Mucosa of descending colon (tissue), 3 donors: ENCODE measurements at regions not wholly inside any gene's neighbourhood (a gene's known extent, or its start where the extent isn't known, plus 50 kb on each side); places are given as distances from the start of the nearest gene placed in this dataset.
"Not testable (repeated sequence)": the region's sequence is repeated elsewhere in the genome, so short reads cannot be mapped to it uniquely, and the experiment has no call there.

Source experiments
- ATAC-seq: fragments of 200-7000 bp; cut with Tn5 transposase; one replicate; pipeline ENCODE4 v1.9.1; 2020; ENCODE audit warnings: mild to moderate bottlenecking, moderate library complexity
- DNase-seq, 3 donors: peaks; one replicate each; pipeline ENCODE4 v3.0.0-alpha.2; 2020
- H3K36me3 ChIP-seq: fragments of 200-600 bp; one replicate; pipeline ENCODE4 v1.8.0; 2021; ENCODE audit warnings: low read depth, mild to moderate bottlenecking
- H3K4me1 ChIP-seq: fragments of 200-600 bp; one replicate; pipeline ENCODE4 v1.8.0; 2021; ENCODE audit warnings: low read depth, mild to moderate bottlenecking
- H3K4me3 ChIP-seq: fragments of 200-600 bp; one replicate; pipeline ENCODE4 v1.8.0; 2021; ENCODE audit warnings: mild to moderate bottlenecking
- H3K9me3 ChIP-seq: fragments of 200-600 bp; one replicate; pipeline ENCODE4 v1.8.0; 2021; ENCODE audit warnings: mild to moderate bottlenecking
- CTCF ChIP-seq: fragments of 200-600 bp; IDR thresholded peaks from one replicate; pipeline ENCODE4 v1.8.0; 2022; ENCODE audit warnings: antibody characterized with exemption, mild to moderate bottlenecking
- intact Hi-C, 2 donors: fragments of 100-400 bp; cut with DNase I in 1 of 2; cut with micrococcal nuclease in 1 of 2; formaldehyde crosslinking; loops; one replicate each; pipeline versions ENCODE4 v1.11.0 to v1.11.1; 2022; cut with DNase I, micrococcal nuclease
- donor health status: DM: no; HTN: no; CAD: no; lungs with moderate emphysema.
- donor health status: DM: no; HTN: no; CAD: no.
- donor health status: DM: no; HTN: yes; CAD: no.

- intact Hi-C loops: no loop called here
- no peaks in the 10 kb centered on the region for H3K36me3 ChIP-seq
- no peaks in the 10 kb centered on the region for H3K9me3 ChIP-seq
- no peaks in the 10 kb centered on the region for H3K4me1 ChIP-seq
- DNase-seq (no peak), ATAC-seq (no peak)
- TF ChIP-seq CTCF: no peak
- no peak overlapping the region for H3K4me3 ChIP-seq
Measured at GRCh38 chr17:62219221-62219899, 154.3 kb upstream of the MED13 start.

- no peak for TF ChIP-seq CTCF
- Histone ChIP-seq H3K36me3 (no peaks in the 10 kb centered on the region), H3K4me1 (no peaks in the 10 kb centered on the region), H3K4me3 (no peak overlapping the region), H3K9me3 (no peaks in the 10 kb centered on the region)
- ATAC-seq (no peak), DNase-seq (no peak)
- intact Hi-C loops: no loop called here
Measured at GRCh38 chr17:62216847-62217246, 151.8 kb upstream of the MED13 start.

- DNase-seq, intact Hi-C loops, H3K4me3 ChIP-seq, H3K9me3 ChIP-seq, H3K36me3 ChIP-seq, ATAC-seq, H3K4me1 ChIP-seq: not testable (repeated sequence)
Measured at GRCh38 chr17:62215891-62216290, 150.8 kb upstream of the MED13 start.

- H3K9me3 ChIP-seq: no peaks in the 10 kb centered on the region
- no peak for TF ChIP-seq CTCF
- intact Hi-C loops: no loop called here
- no peak for ATAC-seq
- no peaks in the 10 kb centered on the region for H3K4me1 ChIP-seq
- no peaks in the 10 kb centered on the region for H3K36me3 ChIP-seq
- no peak overlapping the region for H3K4me3 ChIP-seq
- no peak for DNase-seq
Measured at GRCh38 chr17:62206550-62206949, 141.5 kb upstream of the MED13 start.

- H3K9me3 ChIP-seq, H3K36me3 ChIP-seq, ATAC-seq, intact Hi-C loops, H3K4me3 ChIP-seq, DNase-seq, H3K4me1 ChIP-seq: not testable (repeated sequence)
Measured at GRCh38 chr17:62197156-62197555, 132.1 kb upstream of the MED13 start.

- DNase-seq, ATAC-seq, H3K36me3 ChIP-seq, intact Hi-C loops, H3K4me3 ChIP-seq, H3K4me1 ChIP-seq, H3K9me3 ChIP-seq: not testable (repeated sequence)
Measured at GRCh38 chr17:62196587-62196986, 131.5 kb upstream of the MED13 start.

GRCh38 chr17:62194401-62194800, 129.3 kb upstream of the MED13 start:
- ATAC-seq (no peak), DNase-seq (no peak)
- intact Hi-C loops: no loop called here
- no peaks in the 10 kb centered on the region for H3K4me1 ChIP-seq
- no peak for TF ChIP-seq CTCF
- no peak overlapping the region for H3K4me3 ChIP-seq
- H3K36me3 ChIP-seq: no peaks in the 10 kb centered on the region
- no peaks in the 10 kb centered on the region for H3K9me3 ChIP-seq
